CD14-positive monocyte (primary cell): ENCODE measurements at regions not wholly inside any gene's neighbourhood (a gene's known extent, or its start where the extent isn't known, plus 50 kb on each side); places are given as distances from the start of the nearest gene placed in this dataset.
"Not testable (repeated sequence)": the region's sequence is repeated elsewhere in the genome, so short reads cannot be mapped to it uniquely, and the experiment has no call there.

Experiments
- DNase-seq, 3 donors: peaks; one replicate each; pipeline ENCODE4 v3.0.0-alpha.2; 2011 to 2022
- H2AFZ ChIP-seq: 2 replicates; pipeline ENCODE4 v1.6.0; 2012; ENCODE audit warnings: mild to moderate bottlenecking, low read depth, low read length, inconsistent platforms; ENCODE audit not compliant: insufficient read depth, poor library complexity, severe bottlenecking
- H3K27ac ChIP-seq, 2 donors: 1 replicate in 1 of 2; 2 replicates in 1 of 2; pipeline ENCODE4 v1.5.1; 2012 to 2013; ENCODE audit warnings: low read length in 2 of 2, control low read depth in 1 of 2, inconsistent platforms in 1 of 2, low read depth in 1 of 2, mild to moderate bottlenecking in 1 of 2
- H3K27me3 ChIP-seq, 2 donors: one replicate each; pipeline versions ENCODE4 v1.6.0 to v1.6.1; 2011 to 2013; ENCODE audit warnings: low read length in 2 of 2; ENCODE audit not compliant: control insufficient read depth in 2 of 2, insufficient read depth in 2 of 2
- H3K36me3 ChIP-seq, 2 donors: replicated peaks in 1 of 2; 1 replicate in 1 of 2; 2 replicates in 1 of 2; pipeline versions ENCODE4 v1.5.1 to v1.6.1; 2012 to 2013; ENCODE audit warnings: low read length in 2 of 2, control low read depth in 1 of 2, inconsistent platforms in 1 of 2, mild to moderate bottlenecking in 1 of 2; ENCODE audit not compliant: insufficient read depth in 2 of 2, control insufficient read depth in 1 of 2
- H3K4me1 ChIP-seq, 2 donors: 1 replicate in 1 of 2; 2 replicates in 1 of 2; pipeline versions ENCODE4 v1.5.1 to v1.6.1; 2012 to 2013; ENCODE audit warnings: low read length in 2 of 2, control low read depth in 1 of 2, inconsistent platforms in 1 of 2, mild to moderate bottlenecking in 1 of 2, moderate library complexity in 1 of 2; ENCODE audit not compliant: insufficient read depth in 2 of 2, control insufficient read depth in 1 of 2
- H3K4me2 ChIP-seq: replicated peaks from 2 replicates; pipeline ENCODE3; 2012; ENCODE audit warnings: low read length, moderate library complexity, mild to moderate bottlenecking; ENCODE audit not compliant: poor library complexity, severe bottlenecking; ENCODE audit errors: extremely low read depth
- H3K4me3 ChIP-seq, 3 experiments: fragments of 200-600 bp in 1 of 3; sonication (generic) in 1 of 3; replicated peaks in 1 of 3; 1 replicate in 2 of 3; 2 replicates in 1 of 3; pipeline ENCODE4 v1.5.1; 2011 to 2013; ENCODE audit warnings: low read length in 3 of 3, mild to moderate bottlenecking in 3 of 3, control low read depth in 2 of 3, low read depth in 2 of 3, inconsistent platforms in 1 of 3, moderate library complexity in 1 of 3
- H3K79me2 ChIP-seq: 2 replicates; pipeline ENCODE4 v1.6.0; 2012; ENCODE audit warnings: mild to moderate bottlenecking, control low read depth, inconsistent platforms, low read length, moderate library complexity; ENCODE audit not compliant: insufficient read depth
- H3K9ac ChIP-seq: 2 replicates; pipeline ENCODE4 v1.6.0; 2017; ENCODE audit warnings: low read length, mild to moderate bottlenecking; ENCODE audit not compliant: insufficient read depth, poor library complexity, severe bottlenecking
- H3K9me3 ChIP-seq, 2 donors: replicated peaks in 1 of 2; 1 replicate in 1 of 2; 2 replicates in 1 of 2; pipeline versions ENCODE4 v1.5.1 to v1.6.1; 2012 to 2013; ENCODE audit warnings: low read length in 2 of 2, control low read depth in 1 of 2; ENCODE audit not compliant: control insufficient read depth in 1 of 2, insufficient read depth in 1 of 2
- H4K20me1 ChIP-seq: 2 replicates; pipeline ENCODE4 v1.6.0; 2012; ENCODE audit warnings: mild to moderate bottlenecking, low read length, control low read depth, moderate library complexity; ENCODE audit not compliant: insufficient read depth
- H3K27ac Mint-ChIP-seq, 7 donors: one replicate each; pipeline ENCODE4 v1.8.0; 2020; ENCODE audit warnings: mild to moderate bottlenecking in 7 of 7, mixed read lengths in 7 of 7, moderate library complexity in 6 of 7, inconsistent platforms in 2 of 7
- H3K27me3 Mint-ChIP-seq, 3 donors: one replicate each; pipeline ENCODE4 v1.8.0; 2021 to 2022; ENCODE audit warnings: low read depth in 3 of 3, mild to moderate bottlenecking in 3 of 3, mixed read lengths in 3 of 3, moderate library complexity in 3 of 3, inconsistent platforms in 1 of 3
- H3K36me3 Mint-ChIP-seq, 2 donors: one replicate each; pipeline ENCODE4 v1.8.0; 2020; ENCODE audit warnings: mixed read lengths in 2 of 2, inconsistent platforms in 1 of 2, mild to moderate bottlenecking in 1 of 2
- H3K4me1 Mint-ChIP-seq: one replicate; pipeline ENCODE4 v1.8.0; 2020; ENCODE audit warnings: mild to moderate bottlenecking, mixed read lengths
- H3K4me3 Mint-ChIP-seq, 2 donors: one replicate each; pipeline ENCODE4 v1.8.0; 2020; ENCODE audit warnings: mild to moderate bottlenecking in 2 of 2, mixed read lengths in 2 of 2, moderate library complexity in 1 of 2
- H3K9me3 Mint-ChIP-seq, 7 donors: one replicate each; pipeline ENCODE4 v1.8.0; 2020 to 2022; ENCODE audit warnings: mixed read lengths in 7 of 7, mild to moderate bottlenecking in 6 of 7, moderate library complexity in 6 of 7, inconsistent platforms in 2 of 7
- CTCF ChIP-seq: fragments of 200-600 bp; IDR thresholded peaks from one replicate; pipeline ENCODE4 v1.8.0; 2022; ENCODE audit warnings: antibody characterized with exemption, mild to moderate bottlenecking
- WGBS: methylation state at CpG from one replicate; pipeline ENCODE4 v1.1.5; 2013; ENCODE audit warnings: missing lambda C conversion rate; ENCODE audit not compliant: insufficient coverage; 5-methylcytosine and 5-hydroxymethylcytosine counted together
- intact Hi-C, 2 donors: fragments of 100-400 bp; cut with micrococcal nuclease; formaldehyde crosslinking; loops; one replicate each; pipeline versions ENCODE4 v1.15.0 to v1.15.1; 2023

GRCh38 chr15:77910030-77910911 lies 167.2 kb downstream of the TBC1D2B start:
- 1% methylated on average over 8 of the region's 12 CpGs for WGBS
- H3K4me1 ChIP-seq, H3K4me1 Mint-ChIP-seq, H4K20me1 ChIP-seq, intact Hi-C loops, H3K9me3 ChIP-seq, H3K27me3 Mint-ChIP-seq, H3K9me3 Mint-ChIP-seq, H3K27me3 ChIP-seq, H3K36me3 ChIP-seq, H3K36me3 Mint-ChIP-seq, H3K79me2 ChIP-seq: not testable (repeated sequence)
- peak overlapping the region; percentile 83 to 91 for H3K4me3 Mint-ChIP-seq
- peak; percentile 71 to 77 (median 71) for DNase-seq
- Histone ChIP-seq H3K27ac (peak overlapping the region in 1 of 2 donors; percentile 67), H3K4me2 (peak overlapping the region; percentile 60), H2AFZ (peak overlapping the region; percentile 83), H3K4me3 (peak overlapping the region; percentile 55 to 76 (median 74)), H3K9ac (peak overlapping the region; percentile 61)
- peak; percentile 92 for TF ChIP-seq CTCF
- peak overlapping the region in 5 of 7 donors; percentile 28 to 83 (median 46) for H3K27ac Mint-ChIP-seq

- H3K27me3 Mint-ChIP-seq = peaks cover 2 to 5% (median 4%) of the 10 kb centered on the region in 3 donors
These were observed 168.2 kb downstream of the TBC1D2B start for GRCh38 chr15:77909182-77909940.

GRCh38 chr15:77908752-77909111 lies 168.8 kb downstream of the TBC1D2B start:
- H2AFZ ChIP-seq, H3K9me3 Mint-ChIP-seq, H3K27ac ChIP-seq, H3K27me3 Mint-ChIP-seq, H4K20me1 ChIP-seq, H3K9ac ChIP-seq, DNase-seq, H3K4me3 ChIP-seq, H3K4me3 Mint-ChIP-seq, H3K9me3 ChIP-seq, H3K79me2 ChIP-seq, H3K4me1 Mint-ChIP-seq, H3K36me3 Mint-ChIP-seq, intact Hi-C loops, H3K4me2 ChIP-seq, H3K4me1 ChIP-seq, H3K27me3 ChIP-seq, H3K27ac Mint-ChIP-seq, H3K36me3 ChIP-seq: not testable (repeated sequence)
- 100% methylated on average over 2 of the region's 7 CpGs for WGBS

More at GRCh38 chr15:77909182-77909940, 168.2 kb downstream of the TBC1D2B start:
- TF ChIP-seq CTCF = no peak
- no peak for DNase-seq
- WGBS = 93% methylated on average over 10 of the region's 14 CpGs
- Mint-ChIP-seq H3K36me3 (no peaks in the 10 kb centered on the region), H3K4me1 (peaks cover 7% of the 10 kb centered on the region), H3K9me3 (no peaks in the 10 kb centered on the region), H3K4me3 (no peak overlapping the region), H3K27ac (peak overlapping the region in 1 of 7 donors; percentile 42)
- H2AFZ ChIP-seq = no peak overlapping the region
- no peaks in the 10 kb centered on the region for H3K36me3 ChIP-seq
- H3K27me3 ChIP-seq = no peaks in the 10 kb centered on the region
- no peaks in the 10 kb centered on the region for H3K9me3 ChIP-seq
- no peak overlapping the region for H3K4me3 ChIP-seq
- no peak overlapping the region for H3K27ac ChIP-seq
- intact Hi-C loops = no loop called here
- no peak overlapping the region for H3K9ac ChIP-seq
- H3K4me1 ChIP-seq = no peaks in the 10 kb centered on the region
- no peaks in the 10 kb centered on the region for H3K79me2 ChIP-seq
- H4K20me1 ChIP-seq = no peaks in the 10 kb centered on the region
- H3K4me2 ChIP-seq = no peak overlapping the region
